GM19023 (cell line): ENCODE measurements at regions not wholly inside any gene's neighbourhood (a gene's known extent, or its start where the extent isn't known, plus 50 kb on each side); places are given as distances from the start of the nearest gene placed in this dataset.

ENCODE experiments used
- ATAC-seq: cut with Tn5 transposase; IDR thresholded peaks from one replicate; pipeline ENCODE4 v1.9.1; 2021; ENCODE audit warnings: mild to moderate bottlenecking, moderate library complexity; ENCODE audit not compliant: unreplicated experiment

DNA sequence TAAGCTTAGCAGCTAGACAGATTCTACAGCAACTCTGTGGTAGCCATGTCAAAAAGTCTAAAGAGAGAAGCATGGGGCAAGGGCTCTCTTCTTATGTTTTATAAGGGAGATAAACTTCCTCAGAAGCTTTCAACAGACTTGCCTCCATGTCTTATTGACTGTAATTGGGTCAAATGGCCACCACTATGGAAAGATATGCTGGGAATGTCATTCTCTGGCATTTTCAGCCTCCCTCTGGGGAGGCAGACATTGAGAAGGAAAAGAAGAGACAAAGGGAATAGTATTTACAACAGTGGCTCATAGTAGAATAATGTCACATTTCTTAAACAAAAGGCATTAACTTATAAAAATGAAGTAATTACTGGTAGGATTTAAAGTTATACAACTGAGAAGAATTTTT lies 1964.5 kb upstream of the PIK3C3 start:
- ATAC-seq = no peak

DNA sequence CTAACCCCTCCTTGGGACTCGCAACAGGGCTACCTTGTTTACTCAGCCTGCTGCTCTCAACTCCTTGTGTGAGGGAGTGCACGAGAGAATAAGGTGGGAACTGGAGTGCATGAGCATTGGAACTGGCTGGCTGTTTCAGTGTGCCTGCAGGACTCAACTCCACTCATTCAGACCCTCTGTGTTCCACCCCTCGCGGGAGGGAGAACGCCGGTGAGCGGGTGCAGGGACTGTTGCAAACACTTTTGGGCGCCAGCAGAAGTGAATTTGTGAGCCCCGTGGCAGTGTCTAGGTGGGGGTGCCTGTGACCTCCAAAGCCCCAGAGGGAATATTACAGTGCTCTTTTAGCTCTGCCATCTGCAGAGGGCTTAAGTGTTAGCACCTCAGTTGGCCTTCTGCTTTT lies 1978.3 kb upstream of the PIK3C3 start:
- no peak for ATAC-seq

DNA sequence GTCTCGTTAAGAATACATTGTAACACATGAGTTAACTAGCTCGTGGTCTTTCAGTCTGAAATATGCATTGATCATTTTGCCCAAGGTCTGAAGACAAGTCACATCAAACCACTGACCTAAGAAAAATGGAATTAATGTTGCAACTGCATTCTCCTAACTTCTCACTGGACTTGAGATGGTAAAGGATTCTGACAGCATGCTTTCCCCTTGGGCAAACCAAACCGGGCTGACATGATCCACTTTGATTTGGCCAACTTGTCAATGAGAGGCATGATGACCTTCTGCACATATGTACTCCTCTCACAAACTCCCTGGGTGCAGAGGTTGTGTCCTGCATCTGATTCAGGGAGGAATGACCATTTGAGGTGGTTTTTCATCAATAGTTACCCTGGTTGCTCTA lies 1982.5 kb upstream of the PIK3C3 start:
- ATAC-seq = no peak

DNA sequence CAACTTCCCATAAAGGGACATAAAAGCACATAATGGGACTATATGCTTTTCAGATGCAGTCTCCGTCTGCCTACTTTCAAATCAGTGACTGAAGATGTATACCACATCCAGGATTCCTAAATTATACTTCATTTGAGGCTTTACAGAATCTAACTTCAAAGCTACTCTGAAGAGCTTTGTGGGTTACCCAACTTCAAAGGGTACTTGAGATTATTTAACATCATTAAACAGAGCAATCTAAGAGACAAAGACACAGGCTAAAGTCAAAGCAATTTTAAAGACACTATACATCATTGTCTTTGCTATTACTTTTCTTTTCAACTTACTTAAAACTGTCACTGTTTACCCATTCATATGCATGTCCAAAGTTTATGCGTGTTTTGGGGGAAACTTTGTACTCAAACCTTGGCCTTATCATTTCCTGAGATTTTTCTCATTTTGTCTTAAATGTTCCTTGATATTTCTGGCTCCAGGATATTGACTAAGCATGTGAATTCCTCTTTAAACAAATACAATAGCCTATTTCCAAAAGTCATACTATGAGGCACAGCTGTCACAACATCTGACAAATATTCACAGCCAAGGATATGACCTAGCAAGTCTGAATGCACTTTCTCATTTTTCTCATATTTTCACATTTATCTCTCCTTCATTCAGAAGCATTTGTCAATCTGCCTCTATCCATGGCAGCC lies 1985.1 kb upstream of the PIK3C3 start:
- ATAC-seq = no peak

DNA sequence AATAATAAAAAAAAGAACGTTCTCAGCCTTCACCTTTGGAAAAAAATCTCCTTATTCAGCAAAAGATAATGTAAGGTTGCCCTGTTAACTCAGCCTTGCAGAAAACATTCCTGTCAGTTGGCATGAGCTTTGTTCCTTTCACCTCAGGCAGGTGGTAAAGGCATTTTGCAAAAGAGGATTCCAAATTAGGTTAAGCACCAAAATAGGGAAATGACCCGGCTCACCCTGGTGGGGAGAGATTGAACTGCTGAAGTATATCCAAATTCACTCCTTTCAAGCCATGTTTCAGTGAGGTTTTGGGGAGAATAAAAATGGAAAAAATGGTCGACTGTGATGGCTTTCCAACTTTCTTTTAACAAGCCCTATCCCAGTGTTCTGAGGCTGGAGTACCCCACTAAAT lies 1988.8 kb upstream of the PIK3C3 start:
- no peak for ATAC-seq

DNA sequence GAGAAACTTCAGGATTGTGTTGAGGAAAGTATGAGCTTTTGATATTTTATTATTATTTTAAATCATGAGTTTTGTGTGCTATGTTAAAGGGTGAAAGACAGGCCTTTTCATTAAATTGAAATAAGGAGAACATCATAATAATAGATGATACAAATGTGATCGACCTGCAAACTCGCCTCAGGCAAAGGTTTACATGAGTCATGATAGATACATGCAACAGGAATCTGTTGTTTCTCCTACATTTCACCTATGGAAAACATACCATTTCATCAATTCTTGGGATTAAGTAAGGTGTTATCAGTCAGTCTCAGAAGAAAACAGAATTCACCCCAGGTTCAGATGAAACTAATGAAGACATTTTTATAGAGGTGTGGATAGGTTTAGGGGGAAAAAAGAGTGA lies 1992.5 kb upstream of the PIK3C3 start:
- ATAC-seq = no peak

DNA sequence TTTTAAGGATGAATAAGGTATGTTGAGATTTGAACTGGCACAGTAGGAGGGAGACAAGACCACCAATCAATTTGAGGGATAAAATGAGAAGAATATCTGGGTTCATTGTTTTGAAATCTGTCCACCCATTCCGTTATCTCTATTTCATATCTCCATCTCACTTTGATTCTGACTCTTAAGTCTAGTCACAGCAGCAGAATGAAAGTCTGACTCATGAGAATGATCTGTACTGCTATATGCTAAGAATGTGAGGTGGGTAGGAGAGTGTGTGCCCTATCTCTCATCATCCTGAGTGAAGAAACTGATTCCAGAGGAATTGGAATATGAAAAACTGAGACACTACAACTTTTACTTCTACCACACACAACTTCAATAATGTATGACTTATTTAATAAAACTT lies 1994.5 kb upstream of the PIK3C3 start:
- no peak for ATAC-seq

DNA sequence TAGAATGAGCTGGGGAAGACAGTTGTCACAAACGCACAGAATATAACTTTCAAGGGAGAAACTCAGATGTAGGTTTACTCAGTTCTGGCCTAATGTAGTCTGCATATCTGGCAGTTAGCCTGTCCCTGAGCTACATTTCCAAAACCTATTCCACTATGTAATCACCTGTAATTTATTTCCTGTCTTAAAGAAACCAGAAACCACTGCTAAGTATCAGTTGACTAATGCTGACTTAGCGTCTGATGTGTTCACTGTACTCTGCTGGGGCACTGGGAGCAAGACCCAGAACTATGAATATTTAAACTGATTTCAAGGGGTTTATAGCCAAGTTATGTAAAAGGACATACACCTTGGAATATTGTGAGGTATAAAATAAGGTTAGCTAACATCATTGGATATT lies 1995.2 kb upstream of the PIK3C3 start:
- no peak for ATAC-seq

DNA sequence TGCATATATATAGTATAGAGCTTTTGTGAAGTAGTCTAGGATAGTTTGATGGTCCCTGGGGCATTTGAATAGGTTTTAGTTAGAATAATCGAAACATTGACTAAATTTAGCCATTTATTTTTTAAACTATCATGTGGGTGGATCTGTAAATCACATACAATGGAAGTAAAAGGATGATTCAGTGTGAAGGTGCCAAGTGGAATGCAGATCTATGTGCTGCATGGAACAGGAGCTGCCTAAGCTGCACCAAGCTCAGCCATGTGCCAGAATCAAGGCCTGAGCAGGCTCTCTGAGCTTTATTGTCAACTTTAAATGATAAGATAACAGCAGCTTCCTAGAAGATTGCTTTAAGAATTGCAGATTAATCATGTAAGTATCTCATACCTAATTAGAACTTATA lies 1996.2 kb upstream of the PIK3C3 start:
- no peak for ATAC-seq

DNA sequence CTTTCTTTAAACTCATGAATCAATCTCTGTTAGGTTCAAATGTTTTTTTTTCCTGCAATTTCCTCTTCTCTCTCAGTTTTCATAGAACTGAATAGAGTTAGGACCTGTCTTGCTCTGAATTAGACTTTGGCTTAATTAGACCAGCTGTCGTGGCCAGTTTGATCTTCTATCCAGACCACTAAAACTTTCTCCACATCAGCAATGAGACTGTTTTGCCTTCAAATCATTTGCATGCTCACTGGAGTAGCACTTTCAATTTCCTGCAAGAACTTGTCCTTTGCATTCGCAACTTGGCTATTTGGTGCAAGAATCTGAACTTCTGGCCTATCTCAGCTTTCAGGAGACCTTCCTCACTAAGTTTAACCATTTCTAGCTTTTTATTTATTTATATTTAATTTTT lies 2002.2 kb upstream of the PIK3C3 start:
- no peak for ATAC-seq

DNA sequence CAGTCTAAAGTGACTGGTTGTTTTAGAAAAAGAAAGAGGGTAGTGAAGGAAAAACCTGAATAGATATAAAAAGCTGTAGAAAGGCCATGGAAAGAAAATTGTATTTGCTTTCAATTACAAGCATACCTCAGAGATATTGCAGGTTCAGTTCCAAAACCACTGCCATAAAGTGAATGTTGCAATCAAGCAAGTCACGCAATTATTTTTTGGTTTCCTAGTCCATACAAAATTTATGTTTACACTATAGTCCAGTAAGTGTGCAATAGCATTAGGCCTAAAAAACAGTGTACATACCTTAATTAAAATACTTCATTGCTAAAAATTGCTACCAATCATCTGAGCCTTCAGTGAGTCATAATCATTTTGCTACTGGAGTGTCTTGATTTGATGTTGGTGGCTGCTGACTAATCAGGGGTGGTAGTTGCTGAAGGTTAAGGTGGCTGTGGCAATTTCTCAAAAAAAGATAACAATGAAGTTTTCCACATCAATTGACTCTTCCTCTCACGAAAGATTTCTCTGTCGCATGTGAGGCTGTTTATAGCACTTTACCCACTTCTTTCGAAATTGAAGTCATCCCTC lies 2003.8 kb upstream of the PIK3C3 start:
- ATAC-seq = no peak

DNA sequence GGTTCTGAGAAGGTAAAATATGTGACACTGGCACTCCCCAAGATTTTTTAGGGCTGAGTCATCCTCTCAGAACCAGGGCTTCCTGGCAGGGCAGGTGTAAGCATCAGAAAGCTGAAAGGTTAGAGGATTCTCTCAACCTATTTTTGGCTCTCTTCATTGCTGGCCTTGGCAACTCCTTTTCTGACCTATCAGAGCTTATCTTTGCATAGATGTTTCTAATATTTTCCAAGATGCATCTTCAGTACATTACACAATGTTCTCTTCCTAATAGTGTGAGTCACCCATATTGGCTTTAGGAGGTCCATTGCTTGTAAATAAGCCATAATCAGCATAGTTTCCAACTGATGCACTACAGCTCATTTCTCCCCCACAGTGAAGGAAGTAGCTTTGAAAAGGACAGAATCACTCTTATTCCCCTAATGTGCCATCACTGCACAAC lies 2008.4 kb upstream of the PIK3C3 start:
- ATAC-seq = no peak

DNA sequence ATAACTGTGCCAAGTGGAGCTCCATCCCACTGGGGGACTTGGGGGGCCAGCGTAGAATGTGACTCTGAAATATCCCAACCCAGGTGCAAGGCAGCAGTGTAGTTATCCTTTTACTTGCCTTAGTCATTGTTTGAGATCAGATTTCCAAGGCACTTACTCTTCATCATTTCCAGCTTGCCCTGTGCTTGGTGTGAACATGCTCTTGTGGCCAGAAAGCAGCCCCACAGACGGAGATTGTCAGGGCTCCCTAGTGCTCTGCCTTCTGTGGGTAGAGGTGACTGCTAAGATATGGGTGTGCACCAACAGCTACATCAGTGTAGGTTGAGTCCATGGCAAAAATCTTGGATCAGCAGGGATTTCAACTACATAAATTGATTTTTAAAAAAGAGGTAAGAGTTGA lies 2010.0 kb upstream of the PIK3C3 start:
- no peak for ATAC-seq

DNA sequence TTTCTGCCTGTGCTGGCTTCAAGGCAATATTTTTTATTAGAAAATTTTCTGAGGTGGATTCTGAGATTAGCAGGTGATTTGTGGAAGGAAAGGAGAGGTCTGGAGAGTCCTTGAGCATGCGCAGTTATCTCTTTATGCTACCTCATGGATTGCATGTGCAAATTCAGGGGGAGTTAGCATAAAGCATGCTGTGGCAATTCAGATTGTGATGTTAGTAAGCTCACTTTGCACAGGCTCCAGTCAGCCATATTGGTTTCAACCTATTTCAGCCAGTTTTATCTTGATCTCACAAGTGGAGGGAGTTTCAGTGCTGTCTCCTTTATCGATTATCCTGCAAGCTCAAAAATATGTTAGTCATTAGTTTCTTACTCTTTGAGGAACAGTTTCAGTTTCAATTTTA lies 2012.3 kb upstream of the PIK3C3 start:
- ATAC-seq = no peak

DNA sequence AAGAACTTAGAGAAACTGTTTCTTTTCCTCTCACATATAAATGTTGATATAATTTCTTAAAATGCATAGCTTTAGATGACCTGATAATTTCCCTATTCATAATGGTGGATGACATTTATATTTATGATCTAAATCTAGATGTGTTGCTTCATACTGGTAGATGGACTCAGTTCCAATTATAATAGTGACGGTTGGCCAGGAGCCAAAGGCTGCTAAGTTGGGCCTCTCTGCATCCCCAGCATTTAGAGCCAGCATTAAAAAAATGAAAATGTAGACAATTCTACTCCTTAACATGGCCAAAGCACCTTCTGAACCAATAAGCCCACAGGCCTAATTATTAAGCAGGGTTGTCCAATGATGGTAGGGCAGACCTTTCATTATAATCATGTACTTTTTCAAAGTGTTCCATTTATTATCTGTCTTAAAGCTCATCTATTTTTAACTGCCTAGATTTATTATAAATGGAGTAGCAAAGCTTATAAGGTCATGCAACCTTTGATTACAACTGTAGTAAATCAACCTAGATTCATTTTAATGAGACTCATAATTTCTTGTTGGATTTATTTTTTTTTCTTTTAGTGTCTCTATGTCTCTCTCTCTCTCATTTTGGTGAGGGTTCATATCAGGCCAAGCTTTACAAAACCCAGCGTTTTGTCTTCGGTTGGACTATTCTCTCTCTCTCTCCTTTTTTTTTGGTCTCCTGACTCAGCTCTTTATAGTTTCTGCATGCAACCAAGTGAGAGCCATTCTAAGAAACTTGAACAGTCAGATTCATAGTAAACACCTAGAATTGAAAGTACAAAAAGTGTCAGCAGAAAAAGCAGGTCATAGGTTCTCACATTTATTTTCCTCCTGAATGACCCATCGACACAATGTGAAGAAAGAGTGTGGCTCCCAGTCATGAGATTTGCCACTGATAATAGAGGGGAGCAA lies 2016.1 kb upstream of the PIK3C3 start:
- ATAC-seq = no peak

DNA sequence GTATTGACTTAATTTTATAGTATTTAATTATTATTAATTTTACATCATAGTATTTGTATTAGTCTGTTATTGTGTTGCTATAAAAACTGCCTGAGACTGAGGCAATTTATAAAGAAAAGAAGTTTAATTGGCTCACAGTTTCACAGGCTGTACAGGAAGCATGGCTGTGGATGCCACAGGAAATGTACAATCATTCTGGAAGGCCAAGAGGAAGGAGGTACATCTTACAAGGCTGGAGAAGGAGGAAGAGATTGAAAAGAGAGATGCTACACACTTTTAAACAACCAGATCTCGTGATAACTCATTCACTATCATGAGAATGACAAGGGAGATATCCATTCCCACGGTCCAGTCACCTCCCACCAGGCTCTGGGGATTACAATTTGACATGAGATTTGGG lies 2019.4 kb upstream of the PIK3C3 start:
- ATAC-seq = no peak

DNA sequence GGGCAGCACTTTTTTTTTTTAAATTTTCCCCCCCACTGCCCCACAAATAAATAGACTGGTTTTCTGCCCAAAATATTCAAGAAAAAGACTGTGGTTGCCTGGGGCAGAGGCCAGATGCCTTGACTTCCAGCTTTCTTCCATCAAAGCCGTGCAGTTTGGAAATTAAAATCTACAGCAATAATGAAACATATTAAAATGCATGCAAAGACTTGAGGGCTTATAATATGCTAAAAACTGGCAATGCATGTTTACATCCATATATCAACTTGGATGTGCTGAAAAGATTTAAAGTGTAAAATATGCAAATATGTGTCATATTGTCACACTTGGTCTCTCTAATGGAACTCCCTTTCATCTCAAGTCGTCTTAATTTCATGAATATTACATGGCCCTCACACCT lies 2036.2 kb upstream of the PIK3C3 start:
- no peak for ATAC-seq

DNA sequence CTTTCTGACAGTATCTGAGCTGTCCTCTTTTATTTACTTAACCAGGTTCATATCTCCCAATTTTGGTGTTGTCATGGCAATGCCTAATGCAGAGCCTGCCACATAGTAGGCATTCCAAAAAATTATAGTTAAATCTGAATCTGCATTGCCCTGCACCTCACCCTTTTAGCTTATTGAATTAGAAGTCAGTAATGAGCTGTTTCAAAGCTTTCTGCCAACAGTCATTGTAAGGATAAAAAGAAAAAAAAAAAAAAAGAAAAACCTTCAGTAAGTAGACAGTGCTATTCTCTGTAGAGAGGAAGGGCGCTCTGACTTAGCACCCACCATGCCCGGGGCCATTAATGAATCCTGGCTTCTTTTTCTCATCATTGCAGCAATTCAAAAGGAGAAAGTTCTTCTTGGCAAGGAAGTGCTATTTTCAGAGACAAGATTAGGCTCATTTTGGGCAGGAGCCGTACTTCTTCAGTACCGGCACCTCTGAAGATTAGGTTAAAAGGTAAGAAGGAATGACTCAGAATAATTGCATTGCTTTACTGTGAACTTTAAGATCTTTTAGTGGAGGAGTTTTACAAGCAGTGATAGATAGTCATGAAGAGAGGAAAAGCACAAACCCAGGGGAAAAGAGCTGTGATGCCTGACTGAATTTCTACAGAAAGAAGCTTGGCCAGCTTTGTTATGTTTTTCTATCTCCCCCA lies 2041.2 kb upstream of the PIK3C3 start:
- ATAC-seq = no peak

DNA sequence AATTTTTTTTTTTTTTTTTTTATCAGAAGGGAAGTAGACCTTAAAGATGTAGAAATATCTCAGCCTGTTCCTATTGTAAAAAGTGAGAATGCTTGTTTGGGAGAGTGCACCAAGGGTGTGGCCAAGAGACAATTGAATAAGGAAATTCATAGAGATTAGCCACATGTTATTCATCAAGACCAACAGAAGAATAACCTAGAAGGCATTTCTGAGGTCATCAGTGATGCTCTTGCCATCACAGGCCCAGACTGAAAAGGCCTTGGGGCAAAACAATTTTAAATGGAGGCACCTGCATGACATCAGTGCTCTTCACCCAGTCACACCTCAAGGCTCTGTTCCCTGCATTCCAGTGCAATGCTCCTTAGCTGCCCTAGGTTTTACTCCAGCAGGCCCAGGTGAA lies 2043.3 kb upstream of the PIK3C3 start:
- ATAC-seq = no peak

DNA sequence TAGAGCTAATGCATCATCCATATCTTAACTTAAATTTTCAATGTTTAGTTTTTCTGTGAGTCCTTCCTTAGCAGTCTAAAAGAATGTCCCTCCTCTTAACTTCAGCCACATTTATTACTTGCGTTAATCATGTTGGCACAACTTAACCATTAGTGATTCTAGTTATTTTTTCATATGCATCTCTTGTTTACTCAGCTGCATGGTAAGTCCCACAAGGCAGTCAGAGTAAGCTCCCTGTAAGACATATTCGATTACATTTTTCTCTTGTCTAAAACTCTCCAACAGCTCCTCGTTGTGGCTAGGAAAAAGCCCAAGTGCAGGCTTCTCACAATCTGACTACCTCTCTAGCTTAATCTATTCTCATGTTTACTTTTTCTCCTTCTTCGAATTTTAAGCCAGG lies 2045.3 kb upstream of the PIK3C3 start:
- ATAC-seq = no peak

DNA sequence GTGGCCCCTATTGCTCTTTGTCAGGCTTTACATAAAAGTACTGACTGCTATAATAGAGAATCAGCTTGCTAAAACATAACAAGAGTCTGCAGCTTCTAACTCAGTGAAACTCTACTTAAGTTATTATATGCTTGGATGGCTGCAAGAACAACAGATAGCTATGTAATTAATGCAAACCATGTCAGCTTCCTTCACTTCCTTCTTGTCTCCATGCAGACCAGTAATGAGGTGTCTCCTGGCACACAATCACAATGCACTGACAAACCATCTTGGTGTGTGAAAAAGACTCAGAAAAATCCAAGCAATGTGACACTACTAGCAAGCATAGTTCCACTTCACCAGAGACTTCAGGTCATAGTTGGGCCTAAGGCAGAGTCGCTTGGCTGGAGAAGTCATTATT lies 2068.9 kb upstream of the PIK3C3 start:
- ATAC-seq = no peak
